ENCODE measurements at regions not wholly inside any gene's neighbourhood (a gene's known extent, or its start where the extent isn't known, plus 50 kb on each side); places are given as distances from the start of the nearest gene placed in this dataset.

- TF ChIP-seq CTCF (IDR thresholded peaks at IDR 0.05): no peak
- TF ChIP-seq EP300 (IDR thresholded peaks at IDR 0.05): no peak
Observed at GRCh38 chr2:239870276-239870675, 154.9 kb downstream of the NDUFA10 start.

All from stomach (tissue), 4 donors.